Activated CD4-positive, alpha-beta memory T cell treated with anti-CD3 and anti-CD28 coated beads, Interleukin-2, amount 10 ng/mL, durations not matched to agents 7 days and 5 days (primary cell): ENCODE measurements at regions not wholly inside any gene's neighbourhood (a gene's known extent, or its start where the extent isn't known, plus 50 kb on each side); places are given as distances from the start of the nearest gene placed in this dataset.

Source experiments
- CTCF ChIA-PET: fragments of 350-600 bp; sonication (Branson Sonifier 250); formaldehyde crosslinking; loops from one replicate; lab custom pipeline; 2021; ENCODE audit warnings: antibody characterized with exemption, inconsistent platforms; lab: Charles Lee
- POLR2A ChIA-PET: fragments of 350-600 bp; sonication (Branson Sonifier 250); formaldehyde crosslinking; loops from one replicate; lab custom pipeline; 2021; ENCODE audit warnings: antibody characterized with exemption; lab: Charles Lee
- DNase-seq: peaks from one replicate; pipeline ENCODE4 v3.0.0-alpha.2; 2020
- H3K27ac Mint-ChIP-seq: one replicate; pipeline ENCODE4 v1.8.0; 2021; ENCODE audit warnings: mild to moderate bottlenecking, mixed read lengths
- H3K27me3 Mint-ChIP-seq: one replicate; pipeline ENCODE4 v1.8.0; 2021; ENCODE audit warnings: mixed read lengths
- H3K36me3 Mint-ChIP-seq: one replicate; pipeline ENCODE4 v1.8.0; 2021; ENCODE audit warnings: low read depth, mixed read lengths
- H3K4me1 Mint-ChIP-seq: one replicate; pipeline ENCODE4 v1.8.0; 2021; ENCODE audit warnings: mixed read lengths
- H3K4me3 Mint-ChIP-seq: one replicate; pipeline ENCODE4 v1.8.0; 2021; ENCODE audit warnings: mild to moderate bottlenecking, mixed read lengths
- H3K9me3 Mint-ChIP-seq: one replicate; pipeline ENCODE4 v1.8.0; 2021; ENCODE audit warnings: mixed read lengths

GRCh38 chr2:236394571-236394970 lies 130.4 kb upstream of the ASB18 start:
- Mint-ChIP-seq H3K27me3 (peaks cover 11% of the 10 kb centered on the region), H3K4me3 (no peak overlapping the region), H3K9me3 (no peaks in the 10 kb centered on the region), H3K27ac (no peak overlapping the region), H3K36me3 (no peaks in the 10 kb centered on the region), H3K4me1 (peaks cover 2% of the 10 kb centered on the region)
- no peak for DNase-seq
- POLR2A ChIA-PET, result no interaction called here
- CTCF ChIA-PET, result no interaction called here

- peaks cover 10% of the 10 kb centered on the region for H3K27me3 Mint-ChIP-seq
- CTCF ChIA-PET, result no interaction called here
- no peaks in the 10 kb centered on the region for H3K9me3 Mint-ChIP-seq
- H3K27ac Mint-ChIP-seq, result no peak overlapping the region
- DNase-seq, result no peak
- POLR2A ChIA-PET, result no interaction called here
- H3K36me3 Mint-ChIP-seq, result no peaks in the 10 kb centered on the region
- H3K4me1 Mint-ChIP-seq, result peaks cover 2% of the 10 kb centered on the region
- no peak overlapping the region for H3K4me3 Mint-ChIP-seq
Measured at GRCh38 chr2:236395067-236395466, 130.9 kb upstream of the ASB18 start.

- Mint-ChIP-seq H3K27me3 (peaks cover 6% of the 10 kb centered on the region), H3K36me3 (no peaks in the 10 kb centered on the region), H3K9me3 (no peaks in the 10 kb centered on the region), H3K4me1 (no peaks in the 10 kb centered on the region), H3K27ac (no peak overlapping the region), H3K4me3 (no peak overlapping the region)
- DNase-seq, result no peak
- ChIA-PET POLR2A (no interaction called here), CTCF (no interaction called here)
Measured at GRCh38 chr2:236396818-236397350, 132.7 kb upstream of the ASB18 start.

- H3K9me3 Mint-ChIP-seq, result no peaks in the 10 kb centered on the region
- H3K4me1 Mint-ChIP-seq, result no peaks in the 10 kb centered on the region
- ChIA-PET POLR2A (no interaction called here), CTCF (no interaction called here)
- no peak overlapping the region for H3K27ac Mint-ChIP-seq
- H3K4me3 Mint-ChIP-seq, result no peak overlapping the region
- H3K36me3 Mint-ChIP-seq, result no peaks in the 10 kb centered on the region
- peaks cover 4% of the 10 kb centered on the region for H3K27me3 Mint-ChIP-seq
- DNase-seq, result no peak
Measured at GRCh38 chr2:236397681-236398080, 133.5 kb upstream of the ASB18 start.

GRCh38 chr2:236399409-236399808 lies 135.2 kb upstream of the ASB18 start:
- no peaks in the 10 kb centered on the region for H3K27me3 Mint-ChIP-seq
- DNase-seq, result no peak
- H3K4me3 Mint-ChIP-seq, result no peak overlapping the region
- POLR2A ChIA-PET, result no interaction called here
- H3K4me1 Mint-ChIP-seq, result no peaks in the 10 kb centered on the region
- no peak overlapping the region for H3K27ac Mint-ChIP-seq
- CTCF ChIA-PET, result no interaction called here
- no peaks in the 10 kb centered on the region for H3K36me3 Mint-ChIP-seq
- no peaks in the 10 kb centered on the region for H3K9me3 Mint-ChIP-seq

GRCh38 chr2:236400046-236400574 lies 135.9 kb upstream of the ASB18 start:
- DNase-seq, result no peak
- H3K4me3 Mint-ChIP-seq, result no peak overlapping the region
- no peaks in the 10 kb centered on the region for H3K27me3 Mint-ChIP-seq
- H3K27ac Mint-ChIP-seq, result no peak overlapping the region
- H3K9me3 Mint-ChIP-seq, result no peaks in the 10 kb centered on the region
- CTCF ChIA-PET, result no interaction called here
- POLR2A ChIA-PET, result no interaction called here
- H3K36me3 Mint-ChIP-seq, result no peaks in the 10 kb centered on the region
- H3K4me1 Mint-ChIP-seq, result no peaks in the 10 kb centered on the region

- no peak overlapping the region for H3K4me3 Mint-ChIP-seq
- H3K27me3 Mint-ChIP-seq, result no peaks in the 10 kb centered on the region
- CTCF ChIA-PET, result no interaction called here
- H3K4me1 Mint-ChIP-seq, result no peaks in the 10 kb centered on the region
- no peaks in the 10 kb centered on the region for H3K36me3 Mint-ChIP-seq
- no peak for DNase-seq
- no peaks in the 10 kb centered on the region for H3K9me3 Mint-ChIP-seq
- POLR2A ChIA-PET, result no interaction called here
- no peak overlapping the region for H3K27ac Mint-ChIP-seq
Measured at GRCh38 chr2:236400594-236401360, 136.6 kb upstream of the ASB18 start.

GRCh38 chr2:236402033-236402790 lies 138.0 kb upstream of the ASB18 start:
- CTCF ChIA-PET, result no interaction called here
- POLR2A ChIA-PET, result no interaction called here
- Mint-ChIP-seq H3K9me3 (no peaks in the 10 kb centered on the region), H3K27me3 (no peaks in the 10 kb centered on the region), H3K27ac (no peak overlapping the region), H3K4me1 (no peaks in the 10 kb centered on the region), H3K4me3 (no peak overlapping the region), H3K36me3 (no peaks in the 10 kb centered on the region)
- no peak for DNase-seq

- Mint-ChIP-seq H3K36me3 (no peaks in the 10 kb centered on the region), H3K27ac (no peak overlapping the region), H3K4me1 (no peaks in the 10 kb centered on the region), H3K4me3 (no peak overlapping the region), H3K9me3 (no peaks in the 10 kb centered on the region), H3K27me3 (no peaks in the 10 kb centered on the region)
- ChIA-PET CTCF (no interaction called here), POLR2A (no interaction called here)
- DNase-seq, result no peak
Measured at GRCh38 chr2:236403125-236403524, 138.9 kb upstream of the ASB18 start.

- Mint-ChIP-seq H3K27me3 (no peaks in the 10 kb centered on the region), H3K4me1 (no peaks in the 10 kb centered on the region), H3K4me3 (no peak overlapping the region), H3K9me3 (no peaks in the 10 kb centered on the region), H3K36me3 (no peaks in the 10 kb centered on the region), H3K27ac (no peak overlapping the region)
- no peak for DNase-seq
- CTCF ChIA-PET, result no interaction called here
- POLR2A ChIA-PET, result no interaction called here
Measured at GRCh38 chr2:236403811-236404210, 139.6 kb upstream of the ASB18 start.

GRCh38 chr2:236404346-236404745 lies 140.1 kb upstream of the ASB18 start:
- ChIA-PET POLR2A (no interaction called here), CTCF (no interaction called here)
- Mint-ChIP-seq H3K27me3 (no peaks in the 10 kb centered on the region), H3K9me3 (no peaks in the 10 kb centered on the region), H3K27ac (no peak overlapping the region), H3K36me3 (no peaks in the 10 kb centered on the region), H3K4me1 (no peaks in the 10 kb centered on the region), H3K4me3 (no peak overlapping the region)
- no peak for DNase-seq

GRCh38 chr2:236405357-236405756 lies 141.2 kb upstream of the ASB18 start:
- H3K27ac Mint-ChIP-seq, result no peak overlapping the region
- POLR2A ChIA-PET, result no interaction called here
- H3K27me3 Mint-ChIP-seq, result no peaks in the 10 kb centered on the region
- no peak overlapping the region for H3K4me3 Mint-ChIP-seq
- no peaks in the 10 kb centered on the region for H3K4me1 Mint-ChIP-seq
- no peaks in the 10 kb centered on the region for H3K36me3 Mint-ChIP-seq
- CTCF ChIA-PET, result no interaction called here
- no peaks in the 10 kb centered on the region for H3K9me3 Mint-ChIP-seq
- no peak for DNase-seq

GRCh38 chr2:236408090-236408489 lies 143.9 kb upstream of the ASB18 start:
- POLR2A ChIA-PET, result no interaction called here
- Mint-ChIP-seq H3K4me3 (no peak overlapping the region), H3K27ac (no peak overlapping the region), H3K9me3 (no peaks in the 10 kb centered on the region), H3K36me3 (no peaks in the 10 kb centered on the region), H3K4me1 (no peaks in the 10 kb centered on the region), H3K27me3 (no peaks in the 10 kb centered on the region)
- DNase-seq, result no peak
- CTCF ChIA-PET, result no interaction called here
